ENCODE measurements at regions not wholly inside any gene's neighbourhood (a gene's known extent, or its start where the extent isn't known, plus 50 kb on each side); places are given as distances from the start of the nearest gene placed in this dataset.

DNA sequence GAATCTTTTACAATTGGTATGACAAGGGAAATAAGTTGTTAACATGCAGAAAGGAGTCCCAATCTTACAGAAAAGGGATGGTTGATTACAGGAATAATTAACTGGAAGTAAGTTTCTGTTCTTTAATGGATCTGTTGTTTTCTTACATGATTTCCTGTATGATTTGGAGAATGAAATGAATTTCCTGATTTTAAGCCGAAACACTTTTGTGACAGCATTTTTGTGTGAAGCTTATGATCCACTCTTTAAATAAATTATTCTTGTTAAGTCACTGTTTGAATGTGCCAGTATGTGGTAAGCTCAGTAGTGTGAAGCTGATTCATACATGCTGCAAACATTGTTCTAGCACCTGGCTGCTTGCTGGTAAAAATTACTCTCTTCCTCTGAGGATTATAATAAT, 516.2 kb downstream of the DCDC2C start:
- TF ChIP-seq, protein P1, sequence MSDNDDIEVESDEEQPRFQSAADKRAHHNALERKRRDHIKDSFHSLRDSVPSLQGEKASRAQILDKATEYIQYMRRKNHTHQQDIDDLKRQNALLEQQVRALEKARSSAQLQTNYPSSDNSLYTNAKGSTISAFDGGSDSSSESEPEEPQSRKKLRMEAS (IDR thresholded peaks at IDR 0.05), result no peak
- TF ChIP-seq ELF1 (IDR thresholded peaks at IDR 0.05; ENCODE audit: borderline replicate concordance, low read depth), result no peak
- no peak for TF ChIP-seq SIN3A (IDR thresholded peaks at IDR 0.05; ENCODE audit: low read depth)
- TF ChIP-seq EZH2 (IDR thresholded peaks at IDR 0.05), result no peak
- TF ChIP-seq RAD21 (IDR thresholded peaks at IDR 0.05; ENCODE audit: low read depth), result no peak
- no peak for TF ChIP-seq EZH2phosphoT487 (IDR thresholded peaks at IDR 0.05; ENCODE audit: borderline replicate concordance)
- no peak for TF ChIP-seq ZNF274 (IDR thresholded peaks at IDR 0.05; ENCODE audit: low read depth, low read length)
- no peak for TF ChIP-seq ZFX (IDR thresholded peaks at IDR 0.05)
- TF ChIP-seq, protein P2, sequence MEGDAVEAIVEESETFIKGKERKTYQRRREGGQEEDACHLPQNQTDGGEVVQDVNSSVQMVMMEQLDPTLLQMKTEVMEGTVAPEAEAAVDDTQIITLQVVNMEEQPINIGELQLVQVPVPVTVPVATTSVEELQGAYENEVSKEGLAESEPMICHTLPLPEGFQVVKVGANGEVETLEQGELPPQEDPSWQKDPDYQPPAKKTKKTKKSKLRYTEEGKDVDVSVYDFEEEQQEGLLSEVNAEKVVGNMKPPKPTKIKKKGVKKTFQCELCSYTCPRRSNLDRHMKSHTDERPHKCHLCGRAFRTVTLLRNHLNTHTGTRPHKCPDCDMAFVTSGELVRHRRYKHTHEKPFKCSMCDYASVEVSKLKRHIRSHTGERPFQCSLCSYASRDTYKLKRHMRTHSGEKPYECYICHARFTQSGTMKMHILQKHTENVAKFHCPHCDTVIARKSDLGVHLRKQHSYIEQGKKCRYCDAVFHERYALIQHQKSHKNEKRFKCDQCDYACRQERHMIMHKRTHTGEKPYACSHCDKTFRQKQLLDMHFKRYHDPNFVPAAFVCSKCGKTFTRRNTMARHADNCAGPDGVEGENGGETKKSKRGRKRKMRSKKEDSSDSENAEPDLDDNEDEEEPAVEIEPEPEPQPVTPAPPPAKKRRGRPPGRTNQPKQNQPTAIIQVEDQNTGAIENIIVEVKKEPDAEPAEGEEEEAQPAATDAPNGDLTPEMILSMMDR (IDR thresholded peaks at IDR 0.05 in 2 of 3, conservative IDR thresholded peaks at IDR 0.05 in 1 of 3; ENCODE audit: borderline replicate concordance in 1 of 3, insufficient read depth in 1 of 3, low read depth in 2 of 3, low read length in 2 of 3), result no peak
- TF ChIP-seq, protein P3, sequence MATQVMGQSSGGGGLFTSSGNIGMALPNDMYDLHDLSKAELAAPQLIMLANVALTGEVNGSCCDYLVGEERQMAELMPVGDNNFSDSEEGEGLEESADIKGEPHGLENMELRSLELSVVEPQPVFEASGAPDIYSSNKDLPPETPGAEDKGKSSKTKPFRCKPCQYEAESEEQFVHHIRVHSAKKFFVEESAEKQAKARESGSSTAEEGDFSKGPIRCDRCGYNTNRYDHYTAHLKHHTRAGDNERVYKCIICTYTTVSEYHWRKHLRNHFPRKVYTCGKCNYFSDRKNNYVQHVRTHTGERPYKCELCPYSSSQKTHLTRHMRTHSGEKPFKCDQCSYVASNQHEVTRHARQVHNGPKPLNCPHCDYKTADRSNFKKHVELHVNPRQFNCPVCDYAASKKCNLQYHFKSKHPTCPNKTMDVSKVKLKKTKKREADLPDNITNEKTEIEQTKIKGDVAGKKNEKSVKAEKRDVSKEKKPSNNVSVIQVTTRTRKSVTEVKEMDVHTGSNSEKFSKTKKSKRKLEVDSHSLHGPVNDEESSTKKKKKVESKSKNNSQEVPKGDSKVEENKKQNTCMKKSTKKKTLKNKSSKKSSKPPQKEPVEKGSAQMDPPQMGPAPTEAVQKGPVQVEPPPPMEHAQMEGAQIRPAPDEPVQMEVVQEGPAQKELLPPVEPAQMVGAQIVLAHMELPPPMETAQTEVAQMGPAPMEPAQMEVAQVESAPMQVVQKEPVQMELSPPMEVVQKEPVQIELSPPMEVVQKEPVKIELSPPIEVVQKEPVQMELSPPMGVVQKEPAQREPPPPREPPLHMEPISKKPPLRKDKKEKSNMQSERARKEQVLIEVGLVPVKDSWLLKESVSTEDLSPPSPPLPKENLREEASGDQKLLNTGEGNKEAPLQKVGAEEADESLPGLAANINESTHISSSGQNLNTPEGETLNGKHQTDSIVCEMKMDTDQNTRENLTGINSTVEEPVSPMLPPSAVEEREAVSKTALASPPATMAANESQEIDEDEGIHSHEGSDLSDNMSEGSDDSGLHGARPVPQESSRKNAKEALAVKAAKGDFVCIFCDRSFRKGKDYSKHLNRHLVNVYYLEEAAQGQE (IDR thresholded peaks at IDR 0.05; ENCODE audit: low read depth), result no peak
- TF ChIP-seq JUND (IDR thresholded peaks at IDR 0.05), result no peak
- no peak for TF ChIP-seq FOSL1 (IDR thresholded peaks at IDR 0.05; ENCODE audit: low read depth)
- no peaks in the 10 kb centered on the region for H3K4me1 ChIP-seq (ENCODE audit: control insufficient read depth in 1 of 2, insufficient read depth in 2 of 2, low read length in 2 of 2)
- POLR2A ChIA-PET, result no interaction called here
- RAD21 ChIA-PET (ENCODE audit: low non-redundant PET in 1 of 2, low total read pairs in 2 of 2, uncharacterized antibody in 2 of 2, unreplicated experiment in 2 of 2), result no interaction called here
- CTCF ChIA-PET, result no interaction called here
- H3K9me3 ChIP-seq (ENCODE audit: control insufficient read depth in 1 of 2, insufficient read depth in 1 of 2, low read depth in 1 of 2, low read length in 2 of 2), result peaks cover 6 to 14% of the 10 kb centered on the region in 2 experiments; a peak in 2 of 4 replicates
- H3K27me3 ChIP-seq (ENCODE audit: insufficient read depth, low read length), result no peaks in the 10 kb centered on the region
- H3K36me3 ChIP-seq (ENCODE audit: control insufficient read depth in 1 of 2, insufficient read depth in 2 of 2, low read length in 2 of 2), result no peaks in the 10 kb centered on the region
- H3K27ac ChIP-seq (ENCODE audit: low read depth, low read length), result no peak overlapping the region
- intact Hi-C loops (cut with micrococcal nuclease), result no loop called here
- ATAC-seq (no peak), DNase-seq (ENCODE audit: low read depth, low spot score) (no peak)
- no peaks in the 10 kb centered on the region for H3K79me2 ChIP-seq (ENCODE audit: insufficient read depth, low read length)
- no peaks in the 10 kb centered on the region for H3K9me2 ChIP-seq (ENCODE audit: insufficient read depth)
- H4K20me1 ChIP-seq (ENCODE audit: insufficient read depth), result no peaks in the 10 kb centered on the region
- H2AFZ ChIP-seq (ENCODE audit: low read depth, low read length, poor library complexity, severe bottlenecking), result no peak overlapping the region
- H3K4me3 ChIP-seq (replicated peaks in 1 of 2; ENCODE audit: low read depth in 1 of 2, low read length in 2 of 2), result no peak overlapping the region
- H3K9ac ChIP-seq (ENCODE audit: low read length), result no peak overlapping the region
- H3K4me2 ChIP-seq (ENCODE audit: low read length), result no peak overlapping the region
- no TSS peak for BruUV-seq (replicated peaks)
